Activated CD4-positive, alpha-beta memory T cell treated with anti-CD3 and anti-CD28 coated beads for 36 hours (primary cell): ENCODE measurements at regions not wholly inside any gene's neighbourhood (a gene's known extent, or its start where the extent isn't known, plus 50 kb on each side); places are given as distances from the start of the nearest gene placed in this dataset.
"Not testable (repeated sequence)": the region's sequence is repeated elsewhere in the genome, so short reads cannot be mapped to it uniquely, and the experiment has no call there.

Source experiments
- CTCF ChIA-PET: fragments of 350-600 bp; sonication (Branson Sonifier 250); formaldehyde crosslinking; loops from one replicate; lab custom pipeline; 2021; ENCODE audit warnings: antibody characterized with exemption, inconsistent platforms; lab: Charles Lee
- POLR2A ChIA-PET: fragments of 350-600 bp; sonication (Branson Sonifier 250); formaldehyde crosslinking; loops from one replicate; lab custom pipeline; 2021; ENCODE audit warnings: antibody characterized with exemption; lab: Charles Lee
- DNase-seq: peaks from one replicate; pipeline ENCODE4 v3.0.0-alpha.2; 2020
- H3K27ac Mint-ChIP-seq: one replicate; pipeline ENCODE4 v1.8.0; 2021; ENCODE audit warnings: mixed read lengths
- H3K27me3 Mint-ChIP-seq: one replicate; pipeline ENCODE4 v1.8.0; 2021; ENCODE audit warnings: mixed read lengths
- H3K36me3 Mint-ChIP-seq: one replicate; pipeline ENCODE4 v1.8.0; 2021; ENCODE audit warnings: mixed read lengths
- H3K4me1 Mint-ChIP-seq: one replicate; pipeline ENCODE4 v1.8.0; 2021; ENCODE audit warnings: low read depth, mixed read lengths
- H3K4me3 Mint-ChIP-seq: one replicate; pipeline ENCODE4 v1.8.0; 2021; ENCODE audit warnings: mild to moderate bottlenecking, mixed read lengths
- H3K9me3 Mint-ChIP-seq: one replicate; pipeline ENCODE4 v1.8.0; 2021; ENCODE audit warnings: mixed read lengths
- intact Hi-C: fragments of 100-400 bp; cut with micrococcal nuclease; formaldehyde crosslinking; loops from one replicate; pipeline ENCODE4 v1.15.1; 2023

DNA sequence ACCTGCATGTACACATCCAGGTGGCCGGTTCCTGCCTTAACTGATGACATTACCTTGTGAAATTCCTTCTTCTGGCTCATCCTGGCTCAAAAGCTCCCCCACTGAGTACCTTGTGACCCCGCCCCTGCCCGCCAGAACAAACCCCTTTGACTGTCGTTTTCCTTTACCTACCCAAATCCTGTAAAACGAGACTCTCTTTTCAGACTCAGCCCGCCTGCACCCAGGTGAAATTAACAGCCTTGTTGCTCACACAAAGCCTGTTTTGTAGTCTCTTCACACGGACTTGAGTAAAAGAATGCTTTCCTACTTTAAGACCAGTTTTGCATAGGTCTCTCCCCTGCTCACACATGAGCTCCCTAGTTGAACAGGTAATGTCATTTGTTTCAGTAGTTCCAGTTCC is 667.4 kb upstream of the GBE1 start:
- peaks cover 12% of the 10 kb centered on the region for H3K9me3 Mint-ChIP-seq
- intact Hi-C loops, DNase-seq, H3K27ac Mint-ChIP-seq, H3K36me3 Mint-ChIP-seq, CTCF ChIA-PET, H3K4me1 Mint-ChIP-seq, H3K27me3 Mint-ChIP-seq, H3K4me3 Mint-ChIP-seq, POLR2A ChIA-PET: not testable (repeated sequence)

DNA sequence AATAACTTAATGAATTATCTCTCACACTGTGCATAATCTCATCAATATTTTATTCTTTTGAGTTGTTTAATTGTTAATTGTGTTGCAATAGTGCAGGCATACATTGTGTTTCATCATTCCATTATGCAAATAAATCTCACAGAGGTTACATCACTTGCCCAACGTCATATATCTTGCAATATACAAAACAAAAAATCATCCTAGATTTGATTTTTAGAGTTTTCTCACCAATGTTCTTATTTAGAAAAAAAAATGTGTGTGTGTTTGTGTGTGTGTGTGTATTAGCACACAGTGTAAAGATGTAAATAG is 662.5 kb upstream of the GBE1 start:
- no peak overlapping the region for H3K4me3 Mint-ChIP-seq
- ChIA-PET CTCF (no interaction called here), POLR2A (no interaction called here)
- no peaks in the 10 kb centered on the region for H3K27me3 Mint-ChIP-seq
- H3K9me3 Mint-ChIP-seq = peaks cover 11% of the 10 kb centered on the region
- intact Hi-C loops = no loop called here
- DNase-seq = no peak
- H3K36me3 Mint-ChIP-seq = no peaks in the 10 kb centered on the region
- no peaks in the 10 kb centered on the region for H3K4me1 Mint-ChIP-seq
- H3K27ac Mint-ChIP-seq = no peak overlapping the region

DNA sequence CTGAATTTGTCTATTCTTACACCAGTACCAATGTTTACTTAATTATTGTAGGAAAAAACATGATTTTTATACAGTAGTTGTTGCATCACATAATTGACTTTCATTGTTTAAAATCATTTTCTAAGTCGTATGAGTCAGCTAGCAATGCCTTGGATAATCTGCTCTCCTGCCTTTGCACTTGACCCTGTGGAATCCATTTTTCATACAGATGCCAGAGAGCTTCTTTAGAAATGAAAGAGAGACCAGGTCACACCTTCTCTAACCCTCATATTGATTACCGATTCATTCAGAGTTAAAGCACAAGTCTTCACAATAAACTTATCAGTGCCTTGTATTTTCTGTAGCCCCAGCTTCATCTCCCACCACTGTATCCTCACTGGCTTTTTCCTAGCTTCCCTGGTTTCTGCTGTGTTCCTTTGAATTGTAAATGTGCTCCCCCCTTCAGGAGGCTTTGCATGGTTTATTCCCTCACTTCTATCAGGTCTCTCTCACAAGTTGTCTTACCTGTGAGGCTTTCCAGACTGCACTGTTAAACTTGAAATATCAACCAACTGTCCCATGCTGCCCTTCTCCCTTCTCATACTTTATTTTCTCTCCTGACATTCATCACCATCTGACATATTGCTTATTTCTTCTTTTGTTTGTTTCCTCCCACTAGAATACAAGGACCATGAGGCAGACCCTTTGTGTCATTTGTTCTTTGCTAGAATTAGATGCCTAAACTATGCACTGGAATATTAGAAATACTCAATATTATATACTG is 662.0 kb upstream of the GBE1 start:
- no peak for DNase-seq
- Mint-ChIP-seq H3K27me3 (no peaks in the 10 kb centered on the region), H3K4me1 (no peaks in the 10 kb centered on the region), H3K4me3 (no peak overlapping the region), H3K27ac (no peak overlapping the region), H3K9me3 (peaks cover 7% of the 10 kb centered on the region), H3K36me3 (no peaks in the 10 kb centered on the region)
- CTCF ChIA-PET = no interaction called here
- intact Hi-C loops = no loop called here
- POLR2A ChIA-PET = no interaction called here

DNA sequence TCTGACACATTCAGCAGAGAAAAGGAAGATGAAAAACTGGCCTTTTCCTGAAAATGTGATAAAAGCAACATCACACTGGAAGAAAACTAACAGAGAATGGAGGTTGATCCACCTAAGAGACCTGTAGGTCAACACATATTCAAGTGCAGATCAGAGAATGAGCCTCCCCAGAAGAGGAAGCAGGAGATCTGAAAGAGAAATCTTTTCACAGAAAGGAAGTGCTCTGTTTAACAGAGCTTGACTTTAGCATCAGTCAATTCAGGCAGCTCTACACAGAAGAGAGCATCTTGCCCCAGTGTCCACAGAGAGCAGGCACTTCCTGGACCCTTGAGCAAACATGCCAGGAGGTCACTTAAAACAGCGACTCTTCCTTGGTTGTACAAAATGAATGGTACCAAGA is 655.4 kb upstream of the GBE1 start:
- Mint-ChIP-seq H3K9me3 (peaks cover 4% of the 10 kb centered on the region), H3K27me3 (no peaks in the 10 kb centered on the region), H3K36me3 (no peaks in the 10 kb centered on the region), H3K27ac (no peak overlapping the region), H3K4me3 (no peak overlapping the region), H3K4me1 (no peaks in the 10 kb centered on the region)
- ChIA-PET CTCF (no interaction called here), POLR2A (no interaction called here)
- DNase-seq = no peak
- intact Hi-C loops = no loop called here

DNA sequence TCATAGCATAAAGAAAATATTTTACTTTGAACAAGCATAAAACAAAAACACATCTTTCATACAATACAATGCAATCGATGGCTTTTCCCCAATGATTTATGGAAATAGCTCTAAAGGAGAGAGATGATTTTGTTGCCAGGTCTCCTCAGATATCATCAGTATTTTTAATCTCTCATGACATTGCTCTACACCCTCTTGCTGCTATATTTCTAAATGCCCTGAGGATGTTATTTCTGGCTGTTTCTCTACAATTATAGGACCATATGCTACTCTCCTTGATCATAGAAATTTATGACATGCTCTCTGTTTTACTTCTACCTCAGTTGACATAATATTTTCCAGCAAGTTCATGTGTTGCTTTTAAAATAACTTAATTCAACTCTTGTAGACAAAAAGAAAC is 654.9 kb upstream of the GBE1 start:
- no peaks in the 10 kb centered on the region for H3K36me3 Mint-ChIP-seq
- no peak overlapping the region for H3K4me3 Mint-ChIP-seq
- no peak for DNase-seq
- intact Hi-C loops = no loop called here
- CTCF ChIA-PET = no interaction called here
- POLR2A ChIA-PET = no interaction called here
- no peaks in the 10 kb centered on the region for H3K4me1 Mint-ChIP-seq
- H3K27ac Mint-ChIP-seq = no peak overlapping the region
- peaks cover 3% of the 10 kb centered on the region for H3K9me3 Mint-ChIP-seq
- no peaks in the 10 kb centered on the region for H3K27me3 Mint-ChIP-seq

DNA sequence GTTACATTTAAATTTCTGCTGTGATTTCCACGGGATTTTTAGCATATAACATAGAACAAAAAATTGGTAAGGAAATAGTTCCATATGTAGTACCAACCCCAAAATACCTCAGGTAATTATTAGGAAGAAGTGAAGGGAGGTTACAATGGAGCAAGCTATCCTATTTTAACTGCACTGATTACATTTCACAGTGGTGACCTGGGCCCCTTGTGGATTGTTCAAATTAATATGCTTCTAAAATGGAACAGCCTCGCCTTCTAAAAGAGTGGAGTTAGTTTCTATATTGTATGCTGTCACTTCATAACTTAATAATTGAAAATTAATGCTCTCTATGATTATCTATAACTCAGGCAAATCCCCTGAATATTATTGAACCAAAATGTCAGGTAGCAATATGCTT is 651.7 kb upstream of the GBE1 start:
- Mint-ChIP-seq H3K9me3 (peaks cover 2% of the 10 kb centered on the region), H3K27ac (no peak overlapping the region), H3K27me3 (no peaks in the 10 kb centered on the region), H3K4me3 (no peak overlapping the region), H3K4me1 (no peaks in the 10 kb centered on the region), H3K36me3 (no peaks in the 10 kb centered on the region)
- DNase-seq = no peak
- POLR2A ChIA-PET = no interaction called here
- CTCF ChIA-PET = no interaction called here
- intact Hi-C loops = no loop called here

DNA sequence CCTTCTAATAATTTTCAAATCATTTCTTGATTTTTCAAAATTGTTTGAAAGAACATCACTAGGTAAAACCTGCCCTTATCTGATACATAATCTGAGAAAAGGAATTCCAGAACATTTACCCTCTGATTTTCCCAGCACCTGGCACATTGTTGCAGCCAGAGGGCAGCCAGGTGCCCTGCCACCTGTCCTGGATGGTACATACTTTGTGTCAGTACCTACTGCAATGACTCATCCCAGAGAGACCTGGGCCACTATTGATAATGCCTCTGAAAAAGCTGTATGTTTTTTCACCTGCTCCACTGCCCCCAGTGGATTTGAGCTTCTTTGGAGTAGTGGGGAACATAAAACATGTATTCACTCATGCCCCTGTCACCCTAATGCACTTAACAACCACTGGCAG is 648.9 kb upstream of the GBE1 start:
- Mint-ChIP-seq H3K27me3 (no peaks in the 10 kb centered on the region), H3K36me3 (no peaks in the 10 kb centered on the region), H3K27ac (no peak overlapping the region), H3K4me1 (no peaks in the 10 kb centered on the region), H3K9me3 (peaks cover 2% of the 10 kb centered on the region), H3K4me3 (no peak overlapping the region)
- intact Hi-C loops = no loop called here
- no peak for DNase-seq
- ChIA-PET CTCF (no interaction called here), POLR2A (no interaction called here)

DNA sequence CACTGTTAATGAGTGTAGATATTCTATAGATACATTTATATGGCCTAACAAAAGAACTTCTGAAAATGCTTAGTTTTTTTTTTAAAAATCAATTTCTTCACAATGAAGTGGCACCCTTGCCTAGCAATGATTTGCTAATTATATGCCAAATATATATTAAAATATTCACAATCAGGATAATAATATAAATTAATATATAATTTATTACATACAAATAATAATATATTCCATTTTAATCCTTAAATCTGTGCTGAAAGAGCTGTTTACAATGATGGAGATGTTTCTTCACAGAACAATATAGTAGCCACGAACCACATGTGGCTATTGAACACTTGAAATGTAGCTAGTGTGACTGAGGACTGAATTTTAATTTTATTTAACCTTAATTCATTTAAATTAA is 648.4 kb upstream of the GBE1 start:
- no peak for DNase-seq
- Mint-ChIP-seq H3K9me3 (peaks cover 2% of the 10 kb centered on the region), H3K36me3 (no peaks in the 10 kb centered on the region), H3K27me3 (no peaks in the 10 kb centered on the region), H3K4me1 (no peaks in the 10 kb centered on the region), H3K4me3 (no peak overlapping the region), H3K27ac (no peak overlapping the region)
- CTCF ChIA-PET = no interaction called here
- intact Hi-C loops = no loop called here
- POLR2A ChIA-PET = no interaction called here

DNA sequence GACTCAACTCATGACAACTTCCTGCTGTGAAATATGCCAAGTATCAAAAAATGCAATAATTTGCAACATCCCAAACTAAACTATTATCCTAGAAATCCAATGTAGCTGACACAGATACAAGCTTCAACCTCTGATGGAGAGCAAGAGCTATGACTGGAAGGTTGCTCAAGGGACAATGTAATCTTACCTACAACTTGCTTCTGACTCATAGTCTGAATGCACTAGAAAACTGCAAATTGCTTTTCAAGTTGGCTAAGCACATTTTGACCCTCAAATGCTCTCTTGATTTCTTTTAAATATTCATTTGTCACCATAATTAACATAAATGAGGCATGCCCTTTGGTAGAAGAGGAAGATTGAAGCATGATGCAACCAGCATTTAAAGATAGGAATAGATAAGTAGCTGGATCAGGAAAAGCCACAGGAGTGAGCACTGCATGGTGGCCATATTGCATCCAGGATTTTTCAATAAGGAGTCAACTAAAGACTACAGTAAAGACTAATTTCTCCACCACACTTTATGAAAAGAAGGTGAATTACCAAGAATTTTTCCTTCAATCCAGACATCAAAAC is 630.8 kb upstream of the GBE1 start:
- CTCF ChIA-PET = no interaction called here
- H3K27me3 Mint-ChIP-seq = no peaks in the 10 kb centered on the region
- H3K4me1 Mint-ChIP-seq = no peaks in the 10 kb centered on the region
- DNase-seq = no peak
- intact Hi-C loops = no loop called here
- POLR2A ChIA-PET = no interaction called here
- H3K36me3 Mint-ChIP-seq = no peaks in the 10 kb centered on the region
- H3K4me3 Mint-ChIP-seq = no peak overlapping the region
- no peak overlapping the region for H3K27ac Mint-ChIP-seq
- peaks cover 3% of the 10 kb centered on the region for H3K9me3 Mint-ChIP-seq

DNA sequence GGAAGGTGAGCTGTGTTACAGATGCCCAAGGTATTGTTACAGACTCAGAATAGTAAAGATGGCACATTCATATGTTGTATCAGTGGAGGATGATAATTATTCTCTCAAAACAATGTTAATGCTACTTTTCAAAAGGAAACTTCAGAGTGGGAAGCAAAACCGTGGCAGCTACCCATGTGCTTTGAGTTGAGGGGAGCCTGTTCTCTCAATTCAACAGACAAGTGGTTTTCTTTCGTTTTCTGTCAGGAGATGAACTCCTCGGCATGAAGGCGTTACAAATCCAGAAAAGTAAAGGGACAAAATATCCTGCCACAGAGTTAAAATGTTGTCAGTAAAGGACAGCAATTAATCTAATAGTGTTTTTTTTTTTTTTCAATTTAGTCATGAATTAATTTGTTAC is 629.4 kb upstream of the GBE1 start:
- POLR2A ChIA-PET = no interaction called here

DNA sequence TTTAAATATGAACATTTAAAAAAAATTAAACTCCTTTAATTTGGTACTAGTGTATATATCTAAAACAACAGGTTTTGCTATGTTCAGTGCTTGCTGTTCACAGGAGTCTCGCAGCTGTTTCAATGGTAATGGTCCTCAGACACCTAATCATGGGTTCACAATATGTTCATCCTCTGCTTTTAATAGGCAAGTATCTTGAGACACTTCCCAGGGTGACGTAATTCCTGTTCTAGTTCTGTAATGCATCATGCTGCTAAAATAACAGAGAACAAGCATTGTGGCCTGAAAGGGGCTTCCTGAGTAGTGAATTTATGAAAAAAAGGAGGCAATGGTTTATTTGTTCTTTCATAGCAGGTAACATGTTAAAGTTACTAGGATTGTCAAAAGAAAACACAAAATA is 625.2 kb upstream of the GBE1 start:
- Mint-ChIP-seq H3K9me3 (peaks cover 7% of the 10 kb centered on the region), H3K36me3 (no peaks in the 10 kb centered on the region), H3K4me1 (no peaks in the 10 kb centered on the region), H3K27ac (no peak overlapping the region), H3K4me3 (no peak overlapping the region), H3K27me3 (no peaks in the 10 kb centered on the region)
- intact Hi-C loops = no loop called here
- CTCF ChIA-PET = no interaction called here
- DNase-seq = no peak
- POLR2A ChIA-PET = no interaction called here

More for the DNA sequence above, 629.4 kb upstream of the GBE1 start:
- Mint-ChIP-seq H3K4me1 (no peaks in the 10 kb centered on the region), H3K36me3 (no peaks in the 10 kb centered on the region), H3K27me3 (no peaks in the 10 kb centered on the region), H3K27ac (no peak overlapping the region), H3K4me3 (no peak overlapping the region), H3K9me3 (peaks cover 3% of the 10 kb centered on the region)
- CTCF ChIA-PET = no interaction called here
- intact Hi-C loops = no loop called here
- DNase-seq = no peak

DNA sequence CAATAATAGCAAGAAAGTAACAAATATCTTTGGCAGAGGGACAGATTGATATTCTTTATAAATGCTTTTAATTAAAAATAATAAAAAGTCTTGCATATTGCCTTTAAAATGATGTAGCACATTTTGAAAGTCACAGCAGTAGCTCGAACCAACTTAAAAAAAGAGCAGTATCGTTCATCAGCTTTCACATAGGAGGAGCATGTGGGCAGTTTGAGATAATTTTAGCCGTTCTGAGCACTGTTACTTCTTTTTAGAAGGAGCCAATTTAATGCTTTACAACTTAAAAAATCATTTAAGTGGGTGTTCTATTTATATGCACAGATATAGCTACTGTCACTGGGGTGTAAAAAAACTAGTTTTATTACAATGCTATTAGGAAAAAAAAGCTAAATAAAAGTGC is 622.7 kb upstream of the GBE1 start:
- Mint-ChIP-seq H3K4me1 (no peaks in the 10 kb centered on the region), H3K4me3 (no peak overlapping the region), H3K36me3 (no peaks in the 10 kb centered on the region), H3K27me3 (no peaks in the 10 kb centered on the region), H3K9me3 (peaks cover 7% of the 10 kb centered on the region), H3K27ac (no peak overlapping the region)
- CTCF ChIA-PET = no interaction called here
- no peak for DNase-seq
- intact Hi-C loops = no loop called here
- POLR2A ChIA-PET = no interaction called here

DNA sequence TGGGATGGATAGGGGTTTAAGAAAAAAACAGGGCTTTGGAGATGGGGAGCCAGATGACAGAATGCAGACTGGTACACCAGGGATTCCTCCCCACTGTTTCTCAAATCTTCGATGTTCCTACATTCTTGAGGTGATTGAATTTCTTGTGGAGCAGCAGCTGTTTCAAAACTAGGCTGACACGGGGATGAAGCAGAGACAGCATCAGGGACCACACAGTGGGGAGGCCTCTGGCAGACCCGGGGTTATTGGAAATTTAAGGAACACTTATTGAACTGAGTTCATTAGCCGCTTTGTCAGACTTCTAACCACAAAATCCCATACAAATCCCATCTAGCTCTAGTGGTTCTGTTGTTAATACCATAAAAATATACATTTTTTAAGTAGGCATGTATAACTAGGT is 621.4 kb upstream of the GBE1 start:
- DNase-seq = no peak
- Mint-ChIP-seq H3K9me3 (peaks cover 11% of the 10 kb centered on the region), H3K36me3 (no peaks in the 10 kb centered on the region), H3K4me3 (no peak overlapping the region), H3K4me1 (no peaks in the 10 kb centered on the region), H3K27me3 (no peaks in the 10 kb centered on the region), H3K27ac (no peak overlapping the region)
- intact Hi-C loops = no loop called here
- POLR2A ChIA-PET = no interaction called here
- CTCF ChIA-PET = no interaction called here
